IPS-18a (cell line): ENCODE measurements at regions not wholly inside any gene's neighbourhood (a gene's known extent, or its start where the extent isn't known, plus 50 kb on each side); places are given as distances from the start of the nearest gene placed in this dataset.

Experiments
- H3K27ac ChIP-seq: one replicate; pipeline ENCODE4 v1.5.1; 2013; ENCODE audit warnings: low read length
- H3K27me3 ChIP-seq: one replicate; pipeline ENCODE4 v1.6.1; 2013; ENCODE audit warnings: mild to moderate bottlenecking, low read length; ENCODE audit not compliant: control insufficient read depth, insufficient read depth
- H3K36me3 ChIP-seq: one replicate; pipeline ENCODE4 v1.6.1; 2013; ENCODE audit warnings: low read depth, low read length; ENCODE audit not compliant: control insufficient read depth
- H3K4me1 ChIP-seq: one replicate; pipeline ENCODE4 v1.6.1; 2013; ENCODE audit warnings: low read depth, low read length; ENCODE audit not compliant: control insufficient read depth
- H3K4me3 ChIP-seq: one replicate; pipeline ENCODE4 v1.5.1; 2013; ENCODE audit warnings: low read length
- H3K9ac ChIP-seq: one replicate; pipeline ENCODE4 v1.6.1; 2013; ENCODE audit warnings: mild to moderate bottlenecking, low read length, moderate library complexity
- H3K9me3 ChIP-seq: one replicate; pipeline ENCODE4 v1.6.1; 2013; ENCODE audit warnings: low read depth, low read length; ENCODE audit not compliant: control insufficient read depth

GRCh38 chr2:2573658-2574293, 242.7 kb upstream of the MYT1L start:
- Histone ChIP-seq H3K4me3 (no peak overlapping the region), H3K27ac (no peak overlapping the region), H3K9me3 (peaks cover 4% of the 10 kb centered on the region), H3K36me3 (no peaks in the 10 kb centered on the region), H3K27me3 (no peaks in the 10 kb centered on the region), H3K9ac (no peak overlapping the region), H3K4me1 (no peaks in the 10 kb centered on the region)

GRCh38 chr2:2573205-2573604, 242.1 kb upstream of the MYT1L start:
- Histone ChIP-seq H3K27ac (no peak overlapping the region), H3K4me1 (no peaks in the 10 kb centered on the region), H3K9ac (no peak overlapping the region), H3K9me3 (peaks cover 4% of the 10 kb centered on the region), H3K4me3 (no peak overlapping the region), H3K36me3 (no peaks in the 10 kb centered on the region), H3K27me3 (no peaks in the 10 kb centered on the region)

DNA sequence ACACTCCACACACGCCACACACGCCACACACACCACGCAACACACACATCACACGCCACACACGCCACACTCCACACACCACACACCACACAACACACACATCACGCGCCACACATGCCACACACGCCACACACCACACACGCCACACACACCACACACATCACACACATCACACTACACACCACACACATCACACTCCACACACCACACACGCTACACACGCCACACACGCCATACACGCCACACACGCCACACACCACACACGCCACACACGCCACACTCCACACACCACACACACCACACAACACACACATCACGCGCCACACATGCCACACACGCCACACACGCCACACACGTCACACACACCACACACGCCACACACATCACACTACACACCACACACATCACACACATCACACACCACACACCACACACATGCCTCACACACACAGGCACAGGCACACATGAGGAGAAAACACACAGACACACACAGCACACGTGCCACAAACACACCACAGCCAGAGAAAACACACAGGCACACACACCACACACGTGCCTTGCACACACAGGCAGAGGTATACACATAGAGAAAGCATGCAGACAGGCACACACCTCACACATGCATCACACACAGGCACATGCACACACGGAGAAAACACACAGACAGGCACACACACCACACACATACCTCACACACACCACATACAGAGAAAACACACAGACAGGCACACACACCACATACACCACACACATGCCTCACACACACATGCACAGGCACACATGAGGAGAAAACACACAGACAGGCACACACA, 241.5 kb upstream of the MYT1L start:
- H3K27me3 ChIP-seq: no peaks in the 10 kb centered on the region
- no peaks in the 10 kb centered on the region for H3K36me3 ChIP-seq
- H3K9me3 ChIP-seq: peaks cover 4% of the 10 kb centered on the region
- H3K27ac ChIP-seq: no peak overlapping the region
- no peak overlapping the region for H3K4me3 ChIP-seq
- H3K9ac ChIP-seq: no peak overlapping the region
- H3K4me1 ChIP-seq: no peaks in the 10 kb centered on the region

GRCh38 chr2:2571301-2572150, 240.5 kb upstream of the MYT1L start:
- H3K36me3 ChIP-seq: no peaks in the 10 kb centered on the region
- no peak overlapping the region for H3K4me3 ChIP-seq
- no peaks in the 10 kb centered on the region for H3K4me1 ChIP-seq

DNA sequence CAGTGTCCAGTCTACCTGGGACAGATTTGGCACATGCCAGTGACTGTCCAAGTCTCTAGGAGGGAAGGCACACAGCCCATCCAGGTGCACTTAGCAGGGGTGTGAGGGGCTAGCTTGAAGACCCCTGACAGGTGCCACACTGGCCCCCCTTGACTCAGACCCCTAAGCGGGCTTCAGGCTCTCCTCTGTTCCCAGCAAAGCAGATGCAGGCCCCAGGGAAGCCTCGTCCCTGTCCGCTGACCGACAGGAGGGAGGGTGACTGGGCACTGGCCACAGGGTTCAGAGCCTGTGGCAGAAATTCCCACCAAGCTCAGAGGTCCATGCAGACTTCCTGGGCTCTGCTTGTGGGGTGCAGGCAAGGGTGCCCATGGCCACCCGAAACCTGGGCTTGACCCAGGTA, 239.8 kb upstream of the MYT1L start:
- Histone ChIP-seq H3K27ac (no peak overlapping the region), H3K4me3 (no peak overlapping the region), H3K9ac (no peak overlapping the region), H3K4me1 (no peaks in the 10 kb centered on the region), H3K36me3 (no peaks in the 10 kb centered on the region), H3K9me3 (peaks cover 4% of the 10 kb centered on the region), H3K27me3 (no peaks in the 10 kb centered on the region)

More at GRCh38 chr2:2571301-2572150, 240.5 kb upstream of the MYT1L start:
- Histone ChIP-seq H3K9ac (no peak overlapping the region), H3K27me3 (no peaks in the 10 kb centered on the region), H3K9me3 (peaks cover 4% of the 10 kb centered on the region), H3K27ac (no peak overlapping the region)

GRCh38 chr2:2570360-2570759, 239.3 kb upstream of the MYT1L start:
- Histone ChIP-seq H3K27ac (no peak overlapping the region), H3K36me3 (no peaks in the 10 kb centered on the region), H3K27me3 (no peaks in the 10 kb centered on the region), H3K4me3 (no peak overlapping the region), H3K9me3 (peaks cover 4% of the 10 kb centered on the region), H3K4me1 (no peaks in the 10 kb centered on the region), H3K9ac (no peak overlapping the region)

DNA sequence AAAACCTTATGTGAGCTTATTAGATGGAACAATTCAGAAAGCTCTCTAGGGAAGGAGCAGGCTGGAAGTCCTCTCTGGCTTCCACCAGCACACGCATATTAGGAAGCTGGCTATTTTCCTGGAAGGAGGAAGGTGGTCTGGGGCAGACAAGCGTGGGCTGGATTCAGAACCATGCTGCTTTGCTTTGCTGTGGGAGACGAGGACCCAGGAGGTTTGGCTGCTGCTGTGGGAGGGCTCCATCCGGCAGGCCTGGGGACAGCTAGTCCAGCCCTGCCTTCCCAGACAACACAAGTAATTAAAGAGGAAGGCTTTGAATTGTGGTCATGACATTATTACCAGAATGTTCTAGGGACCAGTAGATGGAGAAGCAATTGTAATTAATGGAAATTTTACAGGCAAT, 238.8 kb upstream of the MYT1L start:
- no peak overlapping the region for H3K4me3 ChIP-seq
- H3K36me3 ChIP-seq: no peaks in the 10 kb centered on the region
- H3K27me3 ChIP-seq: no peaks in the 10 kb centered on the region
- no peak overlapping the region for H3K9ac ChIP-seq
- no peak overlapping the region for H3K27ac ChIP-seq
- H3K9me3 ChIP-seq: peaks cover 4% of the 10 kb centered on the region
- H3K4me1 ChIP-seq: no peaks in the 10 kb centered on the region

DNA sequence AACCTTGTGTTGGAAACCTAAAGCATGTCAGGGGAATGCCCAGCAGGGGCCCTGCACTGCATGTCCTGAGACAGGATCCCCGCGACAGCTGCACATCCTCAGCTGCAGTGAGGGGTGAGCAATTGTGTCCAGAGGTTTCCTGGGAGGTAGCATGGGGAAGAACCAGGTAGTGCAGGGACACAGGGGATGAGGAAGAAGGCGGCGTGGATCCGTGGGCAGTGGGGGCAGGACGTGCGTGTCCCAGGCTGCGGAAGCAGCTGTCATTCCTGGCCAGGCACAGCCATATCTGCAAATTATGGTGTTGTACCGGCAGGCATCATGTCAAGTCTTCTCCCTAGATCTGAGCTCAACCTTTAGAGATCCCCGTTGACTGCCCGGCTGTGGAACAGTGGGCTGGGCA, 238.2 kb upstream of the MYT1L start:
- H3K4me3 ChIP-seq: no peak overlapping the region
- no peak overlapping the region for H3K27ac ChIP-seq
- H3K4me1 ChIP-seq: peaks cover 2% of the 10 kb centered on the region
- no peak overlapping the region for H3K9ac ChIP-seq
- H3K36me3 ChIP-seq: no peaks in the 10 kb centered on the region
- peaks cover 4% of the 10 kb centered on the region for H3K9me3 ChIP-seq
- H3K27me3 ChIP-seq: no peaks in the 10 kb centered on the region

DNA sequence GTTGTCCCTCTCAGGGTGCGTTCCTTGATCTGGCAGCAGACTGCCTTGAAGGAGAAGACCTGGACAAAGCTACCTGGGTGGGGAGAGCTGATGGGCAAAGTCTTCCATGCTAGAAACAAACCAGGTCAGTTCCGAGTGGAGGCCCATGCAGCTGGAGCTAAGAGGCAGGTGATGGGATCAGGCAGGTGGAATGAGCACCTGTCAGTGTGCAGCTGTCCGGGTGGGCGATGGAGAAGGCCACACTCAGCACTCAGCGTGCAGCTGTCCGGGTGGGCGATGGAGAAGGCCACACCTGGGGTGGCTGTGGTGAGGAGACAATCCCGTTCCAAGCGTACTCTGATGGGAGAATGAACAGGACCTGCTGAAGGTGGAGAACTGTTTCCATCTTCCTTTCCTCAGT, 237.3 kb upstream of the MYT1L start:
- no peak overlapping the region for H3K27ac ChIP-seq
- no peak overlapping the region for H3K9ac ChIP-seq
- peaks cover 2% of the 10 kb centered on the region for H3K4me1 ChIP-seq
- H3K4me3 ChIP-seq: no peak overlapping the region
- H3K9me3 ChIP-seq: peaks cover under 1% of the 10 kb centered on the region
- H3K27me3 ChIP-seq: no peaks in the 10 kb centered on the region
- no peaks in the 10 kb centered on the region for H3K36me3 ChIP-seq

DNA sequence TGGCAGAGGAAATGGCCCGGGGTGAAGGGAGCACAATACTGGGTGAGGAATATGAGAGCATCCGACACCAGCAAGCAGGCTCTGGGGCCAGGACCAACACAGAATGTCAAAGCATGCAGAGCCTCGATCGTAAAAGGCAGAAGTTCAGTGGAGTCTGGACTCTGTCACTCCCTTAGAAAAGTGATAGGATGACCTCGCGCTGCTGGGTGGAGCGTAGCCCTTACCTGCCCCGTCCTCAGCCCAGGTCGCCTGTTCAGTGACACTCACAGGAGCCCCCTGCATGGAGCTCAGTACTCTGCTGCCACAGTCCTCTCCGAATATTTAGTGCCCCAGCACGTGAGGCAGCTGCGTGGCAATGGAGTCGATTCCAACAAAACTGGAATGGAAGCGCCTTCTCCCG, 236.7 kb upstream of the MYT1L start:
- no peaks in the 10 kb centered on the region for H3K9me3 ChIP-seq
- no peaks in the 10 kb centered on the region for H3K27me3 ChIP-seq
- H3K9ac ChIP-seq: no peak overlapping the region
- no peaks in the 10 kb centered on the region for H3K36me3 ChIP-seq
- H3K4me3 ChIP-seq: no peak overlapping the region
- peaks cover 2% of the 10 kb centered on the region for H3K4me1 ChIP-seq
- no peak overlapping the region for H3K27ac ChIP-seq

- H3K4me3 ChIP-seq: no peak overlapping the region
- H3K9me3 ChIP-seq: no peaks in the 10 kb centered on the region
- no peak overlapping the region for H3K9ac ChIP-seq
- H3K27ac ChIP-seq: no peak overlapping the region
- H3K27me3 ChIP-seq: no peaks in the 10 kb centered on the region
- H3K4me1 ChIP-seq: peaks cover 2% of the 10 kb centered on the region
- no peaks in the 10 kb centered on the region for H3K36me3 ChIP-seq
Observed at GRCh38 chr2:2566396-2567323, 235.6 kb upstream of the MYT1L start.
